ENCODE measurements at regions not wholly inside any gene's neighbourhood (a gene's known extent, or its start where the extent isn't known, plus 50 kb on each side); places are given as distances from the start of the nearest gene placed in this dataset.

- Histone ChIP-seq H3K4me3 (ENCODE audit: control insufficient read depth in 2 of 3, extremely low read depth in 1 of 3, insufficient read depth in 2 of 3, low read depth in 1 of 3, low read length in 3 of 3) (no peak overlapping the region), H4K20me1 (ENCODE audit: control insufficient read depth, extremely low read depth, insufficient read depth, low read length) (no peaks in the 10 kb centered on the region), H3K79me2 (ENCODE audit: control insufficient read depth, insufficient read depth, low read length) (no peaks in the 10 kb centered on the region), H3K9ac (ENCODE audit: control insufficient read depth, extremely low read depth, insufficient read depth, low read length) (no peak overlapping the region), H3K27ac (ENCODE audit: control insufficient read depth, insufficient read depth, low read length) (no peak overlapping the region), H3K4me1 (ENCODE audit: control insufficient read depth, extremely low read depth, insufficient read depth, low read length) (no peaks in the 10 kb centered on the region), H3K27me3 (ENCODE audit: control insufficient read depth, extremely low read depth, insufficient read depth, low read length) (no peaks in the 10 kb centered on the region), H3K4me2 (ENCODE audit: control insufficient read depth, extremely low read depth, insufficient read depth, low read depth, low read length) (no peak overlapping the region), H3K9me1 (ENCODE audit: control insufficient read depth, extremely low read depth, insufficient read depth, low read length) (no peaks in the 10 kb centered on the region), H3K9me3 (ENCODE audit: control insufficient read depth, low read depth, low read length) (no peaks in the 10 kb centered on the region), H3K36me3 (ENCODE audit: control insufficient read depth in 2 of 2, extremely low read depth in 1 of 2, insufficient read depth in 2 of 2, low read length in 2 of 2) (no peaks in the 10 kb centered on the region), H2AFZ (ENCODE audit: control insufficient read depth, low read length) (no peak overlapping the region)
- DNase-seq (ENCODE audit: low read depth, low spot score), result no peak
- no peak for TF ChIP-seq EZH2 (IDR thresholded peaks at IDR 0.05; ENCODE audit: low read length)
- no peak for TF ChIP-seq CTCF (optimal IDR thresholded peaks at IDR 0.05 in 1 of 3, IDR thresholded peaks at IDR 0.05 in 1 of 3, conservative IDR thresholded peaks at IDR 0.05 in 1 of 3; ENCODE audit: extremely low read depth in 1 of 3, insufficient read depth in 2 of 3, low read length in 3 of 3)
- FAIRE-seq, result no peak
- dilution Hi-C loops (cut with MboI; ENCODE audit: extremely low pct_ligation_motif_present, low sequenced_read_pairs), result no loop called here
Measured at GRCh38 chrX:129013574-129013973, 509.7 kb downstream of the SMARCA1 start.

- H3K9ac ChIP-seq (ENCODE audit: control insufficient read depth, extremely low read depth, insufficient read depth, low read length), result no peak overlapping the region
- H3K9me3 ChIP-seq (ENCODE audit: control insufficient read depth, low read depth, low read length), result no peaks in the 10 kb centered on the region
- H3K27ac ChIP-seq (ENCODE audit: control insufficient read depth, insufficient read depth, low read length), result no peak overlapping the region
- no peaks in the 10 kb centered on the region for H3K36me3 ChIP-seq (ENCODE audit: control insufficient read depth in 2 of 2, extremely low read depth in 1 of 2, insufficient read depth in 2 of 2, low read length in 2 of 2)
- no peak overlapping the region for H2AFZ ChIP-seq (ENCODE audit: control insufficient read depth, low read length)
- H3K79me2 ChIP-seq (ENCODE audit: control insufficient read depth, insufficient read depth, low read length), result no peaks in the 10 kb centered on the region
- H3K4me3 ChIP-seq (ENCODE audit: control insufficient read depth in 2 of 3, extremely low read depth in 1 of 3, insufficient read depth in 2 of 3, low read depth in 1 of 3, low read length in 3 of 3), result no peak overlapping the region
- H3K4me2 ChIP-seq (ENCODE audit: control insufficient read depth, extremely low read depth, insufficient read depth, low read depth, low read length), result no peak overlapping the region
- no peak for FAIRE-seq
- TF ChIP-seq CTCF (optimal IDR thresholded peaks at IDR 0.05 in 1 of 3, IDR thresholded peaks at IDR 0.05 in 1 of 3, conservative IDR thresholded peaks at IDR 0.05 in 1 of 3; ENCODE audit: extremely low read depth in 1 of 3, insufficient read depth in 2 of 3, low read length in 3 of 3) (no peak), EZH2 (IDR thresholded peaks at IDR 0.05; ENCODE audit: low read length) (no peak)
- no peaks in the 10 kb centered on the region for H4K20me1 ChIP-seq (ENCODE audit: control insufficient read depth, extremely low read depth, insufficient read depth, low read length)
- DNase-seq (ENCODE audit: low read depth, low spot score), result no peak
- H3K27me3 ChIP-seq (ENCODE audit: control insufficient read depth, extremely low read depth, insufficient read depth, low read length), result no peaks in the 10 kb centered on the region
- no peaks in the 10 kb centered on the region for H3K4me1 ChIP-seq (ENCODE audit: control insufficient read depth, extremely low read depth, insufficient read depth, low read length)
- dilution Hi-C loops (cut with MboI; ENCODE audit: extremely low pct_ligation_motif_present, low sequenced_read_pairs), result no loop called here
- H3K9me1 ChIP-seq (ENCODE audit: control insufficient read depth, extremely low read depth, insufficient read depth, low read length), result no peaks in the 10 kb centered on the region
Measured at GRCh38 chrX:129007631-129008030, 515.7 kb downstream of the SMARCA1 start.

Data from keratinocyte (primary cell).